ENCODE measurements at regions not wholly inside any gene's neighbourhood (a gene's known extent, or its start where the extent isn't known, plus 50 kb on each side); places are given as distances from the start of the nearest gene placed in this dataset.

- TF ChIP-seq USF2 (IDR thresholded peaks at IDR 0.05; ENCODE audit: low read length) (no peak), SP4 (IDR thresholded peaks at IDR 0.05; ENCODE audit: low read length) (no peak), CHD7 (IDR thresholded peaks at IDR 0.05; ENCODE audit: insufficient replicate concordance, low read length) (no peak), CBX8 (IDR thresholded peaks at IDR 0.05; ENCODE audit: borderline replicate concordance, low read depth, low read length) (no peak), NANOG (IDR thresholded peaks at IDR 0.05; ENCODE audit: insufficient read depth, low read depth, low read length, poor library complexity, severe bottlenecking) (no peak)
These were observed 345.7 kb downstream of the FBXO8 start (continued) for GRCh38 chr4:173937631-173938270.
